GM18909 (cell line): ENCODE measurements at regions not wholly inside any gene's neighbourhood (a gene's known extent, or its start where the extent isn't known, plus 50 kb on each side); places are given as distances from the start of the nearest gene placed in this dataset.

ENCODE experiments used
- ATAC-seq: cut with Tn5 transposase; IDR thresholded peaks from one replicate; pipeline ENCODE4 v1.9.1; 2021; ENCODE audit warnings: mild to moderate bottlenecking; ENCODE audit not compliant: unreplicated experiment, poor library complexity

- no peak for ATAC-seq
Observed at GRCh38 chr5:107223066-107223465, 447.7 kb downstream of the EFNA5 start.

DNA sequence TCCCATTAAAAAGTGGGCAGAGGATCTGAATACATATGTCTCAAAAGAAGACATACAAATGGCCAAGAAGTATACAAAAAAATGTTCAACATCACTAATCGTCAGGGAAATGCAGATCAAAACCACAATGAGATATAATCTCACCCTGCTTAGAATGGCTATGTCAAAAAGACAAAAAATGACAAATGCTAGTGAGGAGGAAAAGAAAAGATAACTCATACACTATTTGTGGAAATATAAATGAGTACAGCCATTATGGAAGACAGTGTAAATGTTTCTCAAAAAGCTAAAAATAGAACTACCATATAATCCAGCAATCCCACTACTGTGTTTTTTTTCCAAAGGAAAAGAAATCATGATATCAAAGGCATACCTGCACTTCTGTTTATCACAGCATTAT lies 450.7 kb downstream of the EFNA5 start:
- no peak for ATAC-seq

DNA sequence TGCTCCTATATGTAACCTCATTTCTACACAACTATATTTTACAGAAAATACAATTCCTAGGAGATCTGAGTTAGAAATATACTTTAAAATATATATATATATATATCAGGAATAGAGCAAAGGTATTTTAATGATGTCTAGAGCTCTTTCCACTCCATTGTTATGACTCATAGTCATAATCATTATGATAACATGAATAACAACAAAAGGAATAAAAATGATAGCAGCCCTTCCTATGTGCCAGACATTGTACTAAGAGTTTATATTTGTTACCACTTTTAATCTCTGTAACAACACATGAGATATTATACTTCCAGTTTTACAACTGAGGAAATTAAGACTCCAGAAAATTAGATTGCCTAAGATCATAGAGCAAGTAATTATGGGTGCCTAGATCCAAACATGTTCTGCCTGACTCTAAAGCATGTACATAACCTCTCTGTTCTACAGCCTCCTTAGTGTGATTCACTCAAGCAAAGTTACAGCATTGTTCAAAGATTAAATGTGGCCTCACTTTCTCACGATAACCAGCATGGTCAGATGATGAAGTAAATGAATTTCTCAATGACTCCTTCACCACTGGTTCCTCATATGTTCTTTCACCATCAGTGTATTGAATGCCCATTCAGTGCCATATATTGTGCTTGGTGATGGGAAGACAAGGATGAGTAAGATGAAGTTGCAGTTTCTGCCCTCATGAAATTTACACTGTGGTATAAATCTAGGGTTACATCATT lies 452.1 kb downstream of the EFNA5 start:
- ATAC-seq = no peak

DNA sequence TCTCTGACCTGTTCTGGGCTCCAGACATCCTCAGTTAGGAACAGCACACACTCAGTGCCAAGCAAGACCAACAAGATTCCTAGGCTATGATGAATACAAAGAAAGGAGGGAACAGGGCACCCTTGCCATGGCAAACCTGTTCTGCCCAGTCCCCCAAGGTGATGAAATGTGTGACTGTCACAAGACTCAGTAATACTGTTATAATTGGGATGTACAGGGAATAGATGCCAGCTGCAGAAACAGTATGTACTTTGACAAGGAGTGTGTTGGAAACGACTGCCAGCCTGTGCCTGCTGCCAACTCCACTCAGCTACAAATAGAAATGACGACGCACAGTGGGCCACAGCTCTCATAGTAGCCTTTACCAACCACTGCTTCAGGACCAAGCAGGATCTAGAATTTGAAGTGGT lies 453.0 kb downstream of the EFNA5 start:
- no peak for ATAC-seq

- no peak for ATAC-seq
Observed at GRCh38 chr5:107216587-107216986, 454.1 kb downstream of the EFNA5 start.

- ATAC-seq = no peak
Observed at GRCh38 chr5:107215611-107216010, 455.1 kb downstream of the EFNA5 start.

DNA sequence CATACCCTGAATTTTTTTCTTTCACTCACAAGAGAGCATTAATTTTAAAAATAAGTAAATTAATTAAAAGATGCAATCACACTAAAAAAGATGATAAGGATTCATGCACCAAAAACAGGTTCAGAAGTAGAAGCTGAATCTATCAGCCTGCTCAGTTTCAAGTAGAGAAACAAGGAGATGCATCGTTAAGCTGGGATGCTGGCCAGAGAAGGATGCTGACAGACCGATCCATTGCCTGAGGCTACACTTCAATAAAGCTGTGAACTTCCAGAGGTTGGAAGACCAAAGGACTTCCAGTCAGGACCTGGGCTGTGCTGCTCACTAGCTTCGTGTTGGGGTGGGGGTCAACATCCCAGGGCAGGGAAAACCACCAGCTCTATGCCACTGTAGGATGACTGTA lies 457.7 kb downstream of the EFNA5 start:
- no peak for ATAC-seq

DNA sequence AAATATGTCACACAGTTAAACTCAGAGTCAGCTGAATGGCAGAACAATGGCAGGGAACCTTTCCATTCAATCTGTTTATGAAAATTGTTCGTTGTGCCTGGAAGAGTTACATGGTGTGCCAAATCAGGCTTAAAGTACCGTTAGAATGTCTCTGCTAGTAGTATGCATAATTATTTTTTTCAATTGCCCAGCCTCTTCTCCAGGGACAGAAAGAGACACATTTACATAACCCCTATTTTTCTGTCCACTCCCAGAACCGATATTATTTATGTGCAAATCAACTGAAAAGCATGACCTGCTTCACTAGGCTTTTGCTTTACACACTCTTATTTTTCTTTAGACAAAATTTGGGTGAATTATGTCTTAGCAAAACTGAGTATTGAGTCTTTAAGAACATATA lies 459.1 kb downstream of the EFNA5 start:
- ATAC-seq = no peak

DNA sequence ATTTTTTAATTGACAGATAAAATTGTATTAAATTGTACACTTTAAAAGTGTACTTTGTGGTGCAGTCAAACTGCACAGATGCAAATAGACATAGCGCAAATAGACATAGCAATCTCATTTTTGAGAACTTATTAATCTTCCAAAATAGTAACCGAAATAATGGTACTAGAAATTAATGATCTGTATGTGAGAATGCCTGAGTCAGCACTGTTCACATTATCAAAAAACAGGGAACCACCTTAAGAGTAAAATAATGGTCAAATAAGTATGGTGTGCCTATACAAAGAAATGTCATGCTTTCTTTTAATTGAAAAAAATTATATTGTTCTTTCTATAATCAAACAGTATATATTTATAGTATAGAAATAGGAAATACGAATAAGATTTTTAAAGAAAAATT lies 461.9 kb downstream of the EFNA5 start:
- ATAC-seq = no peak

DNA sequence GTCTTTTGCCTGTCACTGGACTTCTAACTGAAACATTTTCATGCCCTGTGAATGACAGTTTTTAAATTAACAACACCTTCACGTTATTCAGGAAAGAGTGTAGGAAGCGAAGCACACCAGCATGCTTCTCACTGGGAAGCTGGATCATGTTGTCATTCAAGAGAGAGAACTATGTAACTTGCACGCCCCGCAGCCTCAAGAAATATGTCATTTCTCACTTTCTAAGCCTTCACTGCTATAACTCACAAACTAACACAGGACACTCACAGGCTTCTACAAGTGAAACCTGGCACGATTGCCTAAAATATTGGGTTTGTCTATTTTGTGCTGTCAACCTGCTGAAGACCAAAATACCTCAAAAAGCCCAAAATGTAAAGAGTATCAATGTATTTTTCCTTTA lies 466.3 kb downstream of the EFNA5 start:
- no peak for ATAC-seq

GRCh38 chr5:107203243-107203642 lies 467.5 kb downstream of the EFNA5 start:
- no peak for ATAC-seq

DNA sequence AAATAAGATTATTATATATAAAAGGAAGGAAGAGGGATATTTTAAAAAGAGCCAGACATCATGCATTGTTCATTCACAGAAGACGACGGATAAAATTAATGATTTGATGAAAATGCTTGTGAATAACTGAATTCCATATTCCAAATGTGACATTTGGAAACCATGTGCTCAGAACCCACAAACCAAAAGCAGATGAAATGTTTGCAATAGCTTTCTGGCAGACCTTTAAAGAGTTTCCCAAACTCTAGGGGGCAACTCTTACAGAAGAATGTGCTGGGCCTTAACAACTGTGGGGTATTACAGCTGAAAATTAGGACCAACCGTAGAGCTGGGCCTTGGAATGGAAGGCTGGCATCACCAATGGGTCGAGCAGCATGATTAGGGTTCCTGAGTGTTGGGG lies 471.0 kb downstream of the EFNA5 start:
- ATAC-seq = no peak

GRCh38 chr5:107196500-107197059 lies 474.2 kb downstream of the EFNA5 start:
- ATAC-seq = no peak

- ATAC-seq = no peak
Observed at GRCh38 chr5:107195890-107196395, 474.8 kb downstream of the EFNA5 start.

GRCh38 chr5:107184871-107185270 lies 485.9 kb downstream of the EFNA5 start:
- no peak for ATAC-seq

DNA sequence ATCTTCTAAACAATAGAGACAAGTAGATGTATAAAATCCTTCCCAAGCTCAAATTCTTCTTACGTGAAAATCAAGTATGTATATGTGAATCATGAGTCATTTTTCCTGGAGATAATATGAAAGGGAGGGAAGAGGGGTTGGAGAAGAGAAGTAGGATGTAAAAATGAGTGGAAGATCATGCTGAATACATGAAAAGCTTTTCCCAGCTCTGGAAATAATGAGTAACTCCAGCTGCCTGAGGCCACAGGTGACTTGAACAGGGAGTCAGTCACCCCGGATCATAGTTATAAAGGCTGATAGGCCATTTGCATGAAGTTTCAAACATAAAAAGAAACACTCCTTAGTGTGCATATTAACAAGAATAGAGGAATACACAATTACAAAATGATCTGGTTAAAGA lies 486.7 kb downstream of the EFNA5 start:
- no peak for ATAC-seq

DNA sequence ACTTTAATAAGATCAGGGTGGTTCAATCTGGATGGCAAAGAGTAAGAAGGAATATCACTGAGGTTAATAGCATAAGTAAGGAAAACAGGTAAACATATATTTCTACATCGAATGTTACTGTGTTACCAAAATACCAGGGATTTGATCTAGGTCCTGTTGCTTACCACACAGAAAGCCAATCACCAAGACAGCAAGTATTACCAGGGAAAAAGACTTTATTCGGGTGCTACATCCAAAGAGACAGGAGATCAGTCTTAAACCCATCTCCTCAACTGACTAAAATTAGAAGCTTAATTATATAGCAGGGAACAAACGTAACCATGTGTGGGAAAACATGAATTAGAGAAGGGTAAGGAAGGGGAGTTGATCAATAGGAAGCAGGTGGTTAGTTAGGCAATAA lies 500.1 kb downstream of the EFNA5 start:
- no peak for ATAC-seq

DNA sequence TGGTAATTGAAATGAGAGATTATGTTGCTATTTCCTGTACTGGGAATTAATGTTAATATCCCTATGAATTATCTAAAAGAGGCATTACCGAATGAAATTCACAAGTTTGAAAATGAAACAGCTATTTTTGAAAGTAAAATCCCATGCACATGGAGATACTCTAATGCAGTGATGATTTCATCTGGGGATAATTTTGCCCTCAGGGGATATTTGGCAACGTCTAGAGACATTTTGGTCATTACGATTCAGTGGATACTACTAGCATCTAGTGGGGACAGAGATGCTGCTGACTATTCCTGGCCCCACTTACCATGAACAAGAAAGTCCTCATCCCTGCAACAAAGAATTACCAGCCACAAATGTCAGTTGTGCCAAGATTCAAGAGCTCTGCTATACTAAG lies 500.9 kb downstream of the EFNA5 start:
- no peak for ATAC-seq

- ATAC-seq = no peak
Observed at GRCh38 chr5:107168848-107169752, 501.6 kb downstream of the EFNA5 start.

DNA sequence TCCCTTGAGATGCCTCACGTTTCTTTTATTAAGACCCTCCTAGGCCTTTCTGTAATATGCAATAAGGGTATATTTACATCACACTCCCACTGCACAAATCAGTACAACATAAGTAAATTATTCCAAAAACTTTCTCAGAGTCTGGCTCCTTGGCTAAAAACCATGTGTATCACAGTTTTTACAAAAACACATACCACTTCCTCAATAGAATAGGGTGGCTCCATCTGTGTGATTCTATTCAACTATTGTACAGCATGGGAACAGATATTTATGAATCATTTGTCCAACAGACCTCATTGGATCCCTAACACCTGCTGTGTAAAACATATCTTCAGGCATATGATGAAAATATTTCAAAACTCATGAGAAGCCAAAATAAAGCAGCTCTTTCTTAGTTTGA lies 502.7 kb downstream of the EFNA5 start:
- ATAC-seq = no peak

GRCh38 chr5:107165296-107165695 lies 505.4 kb downstream of the EFNA5 start:
- no peak for ATAC-seq
